NT2/D1 (cell line): ENCODE measurements at regions not wholly inside any gene's neighbourhood (a gene's known extent, or its start where the extent isn't known, plus 50 kb on each side); places are given as distances from the start of the nearest gene placed in this dataset.

Experiments used
- SUZ12 ChIP-seq: IDR thresholded peaks from 2 replicates; pipeline ENCODE4 v1.6.1; 2011; ENCODE audit not compliant: insufficient read length, insufficient read depth; ENCODE audit errors: extremely low read depth
- YY1 ChIP-seq: IDR thresholded peaks from 2 replicates; pipeline ENCODE4 v1.6.1; 2011; ENCODE audit not compliant: insufficient read length, insufficient read depth
- ZNF274 ChIP-seq: IDR thresholded peaks from 2 replicates; pipeline ENCODE4 v1.6.1; 2011; ENCODE audit warnings: mild to moderate bottlenecking, low read depth, low read length

DNA sequence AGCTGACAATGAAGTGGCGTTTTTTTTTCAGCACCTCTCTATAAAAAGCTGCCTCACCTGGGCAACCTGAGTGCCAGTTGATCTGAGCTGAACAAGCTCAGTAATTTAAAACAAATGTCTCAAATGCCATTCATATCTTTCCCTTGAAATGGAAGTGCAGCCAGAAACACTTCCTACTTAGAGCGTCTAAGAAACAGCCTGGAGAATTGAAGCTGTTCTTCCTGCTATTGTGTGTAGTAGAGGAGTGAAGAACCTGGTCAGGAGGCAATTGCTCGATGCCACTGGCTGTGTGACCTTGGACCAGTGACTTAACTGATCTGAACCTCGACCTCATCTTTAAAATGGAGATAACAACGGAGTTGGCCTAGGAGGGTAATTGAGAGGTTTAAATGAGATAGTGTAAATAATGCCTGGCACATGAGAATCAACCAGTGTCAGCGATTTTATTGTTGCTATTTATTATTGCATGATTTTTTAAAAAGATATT lies 95.4 kb upstream of the FOXQ1 start:
- TF ChIP-seq ZNF274: no peak
- TF ChIP-seq YY1: no peak
- TF ChIP-seq SUZ12: no peak
